KMS-11 (cell line): ENCODE measurements at regions not wholly inside any gene's neighbourhood (a gene's known extent, or its start where the extent isn't known, plus 50 kb on each side); places are given as distances from the start of the nearest gene placed in this dataset.

Experiments
- H2AFZ ChIP-seq: fragments of 200-600 bp; sonication (generic); 2 replicates; pipeline ENCODE4 v1.6.1; 2016; ENCODE audit warnings: antibody characterized with exemption, mixed run types, low read depth
- H3K27ac ChIP-seq: fragments of 200-600 bp; sonication (generic); 2 replicates; pipeline ENCODE4 v1.6.1; 2016; ENCODE audit warnings: mild to moderate bottlenecking, mixed run types
- H3K27me3 ChIP-seq: fragments of 200-600 bp; sonication (generic); 2 replicates; pipeline ENCODE4 v1.6.1; 2017; ENCODE audit warnings: mild to moderate bottlenecking, low read depth, mixed run types, moderate library complexity; ENCODE audit not compliant: insufficient read depth
- H3K36me3 ChIP-seq: fragments of 200-600 bp; sonication (generic); 2 replicates; pipeline ENCODE4 v1.6.1; 2017; ENCODE audit warnings: mild to moderate bottlenecking, mixed run types; ENCODE audit not compliant: insufficient read depth
- H3K4me1 ChIP-seq: fragments of 200-600 bp; sonication (generic); 2 replicates; pipeline ENCODE4 v1.6.1; 2016; ENCODE audit warnings: mild to moderate bottlenecking, low read depth, mixed run types; ENCODE audit not compliant: poor library complexity, severe bottlenecking
- H3K4me2 ChIP-seq: fragments of 200-600 bp; sonication (generic); 2 replicates; pipeline ENCODE4 v1.7.0; 2016; ENCODE audit warnings: mild to moderate bottlenecking, mixed run types
- H3K4me3 ChIP-seq: fragments of 200-600 bp; sonication (generic); IDR thresholded peaks from 2 replicates; pipeline ENCODE4 v1.6.1; 2017; ENCODE audit warnings: low read depth, low read length, mixed read lengths; ENCODE audit not compliant: insufficient read depth
- H3K79me2 ChIP-seq: fragments of 200-600 bp; sonication (generic); 2 replicates; pipeline ENCODE4 v1.6.1; 2016; ENCODE audit warnings: low read depth, mixed run types; ENCODE audit not compliant: insufficient read depth
- H3K9ac ChIP-seq: fragments of 200-600 bp; sonication (generic); 2 replicates; pipeline ENCODE4 v1.6.1; 2016; ENCODE audit warnings: mild to moderate bottlenecking, mixed run types
- H4K20me1 ChIP-seq: fragments of 200-600 bp; sonication (generic); 2 replicates; pipeline ENCODE4 v1.6.1; 2016; ENCODE audit warnings: mild to moderate bottlenecking, mixed run types; ENCODE audit not compliant: insufficient read depth
- CTCF ChIP-seq: fragments of 200-600 bp; sonication (generic); conservative IDR thresholded peaks from 2 replicates; pipeline ENCODE4 v1.6.1; 2017; ENCODE audit warnings: low read depth, mild to moderate bottlenecking, antibody characterized with exemption, low read length, moderate library complexity, mixed read lengths

GRCh38 chr20:52751571-52751970, 220.6 kb upstream of the TSHZ2 start:
- H3K4me3 ChIP-seq = no peak overlapping the region
- no peaks in the 10 kb centered on the region for H4K20me1 ChIP-seq
- no peak for TF ChIP-seq CTCF
- H3K79me2 ChIP-seq = no peaks in the 10 kb centered on the region
- no peak overlapping the region for H2AFZ ChIP-seq
- H3K27me3 ChIP-seq = no peaks in the 10 kb centered on the region
- H3K4me2 ChIP-seq = no peak overlapping the region
- H3K4me1 ChIP-seq = no peaks in the 10 kb centered on the region
- H3K36me3 ChIP-seq = no peaks in the 10 kb centered on the region
- H3K9ac ChIP-seq = no peak overlapping the region
- H3K27ac ChIP-seq = no peak overlapping the region

- H3K9ac ChIP-seq = no peak overlapping the region
- no peaks in the 10 kb centered on the region for H3K79me2 ChIP-seq
- TF ChIP-seq CTCF = no peak
- H3K27me3 ChIP-seq = no peaks in the 10 kb centered on the region
- no peak overlapping the region for H3K4me3 ChIP-seq
- no peak overlapping the region for H3K4me2 ChIP-seq
- no peaks in the 10 kb centered on the region for H3K36me3 ChIP-seq
- no peak overlapping the region for H2AFZ ChIP-seq
- no peak overlapping the region for H3K27ac ChIP-seq
- H4K20me1 ChIP-seq = no peaks in the 10 kb centered on the region
- H3K4me1 ChIP-seq = no peaks in the 10 kb centered on the region
These were observed 222.2 kb upstream of the TSHZ2 start for GRCh38 chr20:52749938-52750337.

GRCh38 chr20:52748990-52749389, 223.2 kb upstream of the TSHZ2 start:
- no peaks in the 10 kb centered on the region for H3K36me3 ChIP-seq
- no peak overlapping the region for H3K27ac ChIP-seq
- H4K20me1 ChIP-seq = no peaks in the 10 kb centered on the region
- no peak overlapping the region for H3K4me3 ChIP-seq
- no peaks in the 10 kb centered on the region for H3K4me1 ChIP-seq
- no peak overlapping the region for H2AFZ ChIP-seq
- no peak overlapping the region for H3K4me2 ChIP-seq
- no peak for TF ChIP-seq CTCF
- H3K79me2 ChIP-seq = no peaks in the 10 kb centered on the region
- no peak overlapping the region for H3K9ac ChIP-seq
- no peaks in the 10 kb centered on the region for H3K27me3 ChIP-seq

- no peaks in the 10 kb centered on the region for H3K27me3 ChIP-seq
- no peak overlapping the region for H2AFZ ChIP-seq
- no peaks in the 10 kb centered on the region for H4K20me1 ChIP-seq
- no peak overlapping the region for H3K27ac ChIP-seq
- no peak overlapping the region for H3K4me2 ChIP-seq
- TF ChIP-seq CTCF = no peak
- H3K4me1 ChIP-seq = no peaks in the 10 kb centered on the region
- H3K79me2 ChIP-seq = no peaks in the 10 kb centered on the region
- no peak overlapping the region for H3K4me3 ChIP-seq
- H3K36me3 ChIP-seq = no peaks in the 10 kb centered on the region
- H3K9ac ChIP-seq = no peak overlapping the region
These were observed 223.7 kb upstream of the TSHZ2 start for GRCh38 chr20:52748285-52748932.
